WTC11 (cell line): ENCODE measurements at regions not wholly inside any gene's neighbourhood (a gene's known extent, or its start where the extent isn't known, plus 50 kb on each side); places are given as distances from the start of the nearest gene placed in this dataset.

Source experiments
- ATAC-seq: fragments of 200-7000 bp; cut with Tn5 transposase; 2 replicates; pipeline ENCODE4 v1.10.0; 2021; ENCODE audit warnings: mild to moderate bottlenecking, moderate library complexity
- CTCF ChIA-PET: fragments of 300-600 bp; sonication (Branson Sonifier 250); formaldehyde crosslinking; loops from one replicate; lab custom pipeline; 2021; ENCODE audit warnings: antibody characterized with exemption; lab: Charles Lee
- POLR2A ChIA-PET: fragments of 350-600 bp; sonication (Branson Sonifier 250); formaldehyde crosslinking; loops from one replicate; lab custom pipeline; 2021; ENCODE audit warnings: antibody characterized with exemption; lab: Charles Lee
- DNase-seq: peaks from one replicate; pipeline ENCODE4 v3.0.0; 2021; ENCODE audit warnings: low spot score
- H3K27ac Mint-ChIP-seq: 2 replicates; pipeline ENCODE4 v1.8.0; 2021; ENCODE audit warnings: mixed read lengths
- H3K27me3 Mint-ChIP-seq: 2 replicates; pipeline ENCODE4 v1.8.0; 2021; ENCODE audit warnings: low read depth, mild to moderate bottlenecking, moderate library complexity, mixed read lengths
- H3K36me3 Mint-ChIP-seq: 2 replicates; pipeline ENCODE4 v1.8.0; 2021; ENCODE audit warnings: mixed read lengths
- H3K4me1 Mint-ChIP-seq: 2 replicates; pipeline ENCODE4 v1.8.0; 2022; ENCODE audit warnings: mixed read lengths
- H3K4me3 Mint-ChIP-seq: 2 replicates; pipeline ENCODE4 v1.8.0; 2021; ENCODE audit warnings: mild to moderate bottlenecking, moderate library complexity, mixed read lengths
- H3K9me3 Mint-ChIP-seq: 2 replicates; pipeline ENCODE4 v1.8.0; 2021; ENCODE audit warnings: mixed read lengths
- FOXP1 ChIP-seq: sonication (generic); formaldehyde crosslinking; IDR thresholded peaks from 2 replicates; pipeline ENCODE4 v1.8.0; 2022; ENCODE audit warnings: missing genetic modification reagents, mild to moderate bottlenecking, moderate library complexity, borderline replicate concordance
- GRHL2 ChIP-seq: fragments of 250-450 bp; sonication (Bioruptor Pico); IDR thresholded peaks from 2 replicates; pipeline ENCODE4 v1.8.0; 2022; ENCODE audit warnings: mild to moderate bottlenecking, moderate library complexity; ENCODE audit not compliant: insufficient replicate concordance, severe bottlenecking
- GTF2I ChIP-seq: fragments of 250-450 bp; sonication (Bioruptor Pico); conservative IDR thresholded peaks from 2 replicates; pipeline ENCODE4 v1.4.0; 2021; ENCODE audit warnings: mild to moderate bottlenecking
- NR2C2 ChIP-seq: sonication (generic); formaldehyde crosslinking; IDR thresholded peaks from 2 replicates; pipeline ENCODE4 v1.8.0; 2022; ENCODE audit warnings: mild to moderate bottlenecking, missing genetic modification reagents
- TCF7 ChIP-seq: sonication (generic); formaldehyde crosslinking; IDR thresholded peaks from 2 replicates; pipeline ENCODE4 v1.8.0; 2022; ENCODE audit warnings: mild to moderate bottlenecking, low read depth, missing genetic modification reagents, moderate library complexity
- TF ChIP-seq, protein P1 (sequence below): sonication (generic); formaldehyde crosslinking; IDR thresholded peaks from 2 replicates; pipeline ENCODE4 v1.8.1; 2023; ENCODE audit warnings: mild to moderate bottlenecking, missing genetic modification reagents, borderline replicate concordance
- TF ChIP-seq, protein P2 (sequence below): sonication (generic); formaldehyde crosslinking; conservative IDR thresholded peaks from 2 replicates; pipeline ENCODE4 v1.8.1; 2023; ENCODE audit warnings: mild to moderate bottlenecking, low read depth, missing genetic modification reagents, moderate library complexity
- TF ChIP-seq, protein P3 (sequence below): sonication (generic); formaldehyde crosslinking; IDR thresholded peaks from 2 replicates; pipeline ENCODE4 v1.8.1; 2023; ENCODE audit warnings: mild to moderate bottlenecking, missing genetic modification reagents
- TF ChIP-seq, protein P4 (sequence below): sonication (generic); formaldehyde crosslinking; IDR thresholded peaks from 2 replicates; pipeline ENCODE4 v1.8.1; 2022; ENCODE audit warnings: mild to moderate bottlenecking, moderate library complexity, missing genetic modification reagents
- TF ChIP-seq, protein P5 (sequence below): fragments of 250-450 bp; sonication (Bioruptor Pico); IDR thresholded peaks from 2 replicates; pipeline ENCODE4 v1.9.0; 2021; ENCODE audit warnings: moderate library complexity, mild to moderate bottlenecking, inconsistent platforms, borderline replicate concordance

DNA sequence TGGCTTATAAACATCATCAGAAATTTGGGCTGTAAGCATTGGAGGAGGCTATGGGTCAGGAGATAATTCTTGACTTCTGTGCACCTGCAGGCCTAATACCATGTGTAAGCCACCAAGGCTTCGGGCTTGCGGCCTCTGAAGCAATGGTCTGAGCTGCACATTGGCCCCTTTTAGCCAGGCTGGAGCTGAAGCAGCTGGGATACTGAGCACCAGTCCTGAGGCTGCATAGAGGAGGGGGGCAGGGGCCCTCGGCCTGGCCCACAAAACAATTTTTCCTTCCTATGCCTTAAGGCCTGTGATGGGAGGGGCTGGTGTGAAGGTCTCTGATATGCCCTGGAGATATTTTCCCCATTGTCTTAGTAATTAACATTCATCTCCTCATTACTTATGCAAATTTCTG lies 373.0 kb upstream of the HTR2C start:
- TF ChIP-seq GRHL2 (CRISPR knock-in tag), result no peak
- TF ChIP-seq, protein P1, sequence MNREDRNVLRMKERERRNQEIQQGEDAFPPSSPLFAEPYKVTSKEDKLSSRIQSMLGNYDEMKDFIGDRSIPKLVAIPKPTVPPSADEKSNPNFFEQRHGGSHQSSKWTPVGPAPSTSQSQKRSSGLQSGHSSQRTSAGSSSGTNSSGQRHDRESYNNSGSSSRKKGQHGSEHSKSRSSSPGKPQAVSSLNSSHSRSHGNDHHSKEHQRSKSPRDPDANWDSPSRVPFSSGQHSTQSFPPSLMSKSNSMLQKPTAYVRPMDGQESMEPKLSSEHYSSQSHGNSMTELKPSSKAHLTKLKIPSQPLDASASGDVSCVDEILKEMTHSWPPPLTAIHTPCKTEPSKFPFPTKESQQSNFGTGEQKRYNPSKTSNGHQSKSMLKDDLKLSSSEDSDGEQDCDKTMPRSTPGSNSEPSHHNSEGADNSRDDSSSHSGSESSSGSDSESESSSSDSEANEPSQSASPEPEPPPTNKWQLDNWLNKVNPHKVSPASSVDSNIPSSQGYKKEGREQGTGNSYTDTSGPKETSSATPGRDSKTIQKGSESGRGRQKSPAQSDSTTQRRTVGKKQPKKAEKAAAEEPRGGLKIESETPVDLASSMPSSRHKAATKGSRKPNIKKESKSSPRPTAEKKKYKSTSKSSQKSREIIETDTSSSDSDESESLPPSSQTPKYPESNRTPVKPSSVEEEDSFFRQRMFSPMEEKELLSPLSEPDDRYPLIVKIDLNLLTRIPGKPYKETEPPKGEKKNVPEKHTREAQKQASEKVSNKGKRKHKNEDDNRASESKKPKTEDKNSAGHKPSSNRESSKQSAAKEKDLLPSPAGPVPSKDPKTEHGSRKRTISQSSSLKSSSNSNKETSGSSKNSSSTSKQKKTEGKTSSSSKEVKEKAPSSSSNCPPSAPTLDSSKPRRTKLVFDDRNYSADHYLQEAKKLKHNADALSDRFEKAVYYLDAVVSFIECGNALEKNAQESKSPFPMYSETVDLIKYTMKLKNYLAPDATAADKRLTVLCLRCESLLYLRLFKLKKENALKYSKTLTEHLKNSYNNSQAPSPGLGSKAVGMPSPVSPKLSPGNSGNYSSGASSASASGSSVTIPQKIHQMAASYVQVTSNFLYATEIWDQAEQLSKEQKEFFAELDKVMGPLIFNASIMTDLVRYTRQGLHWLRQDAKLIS (CRISPR knock-in tag), result no peak
- no peak for TF ChIP-seq TCF7 (CRISPR knock-in tag)
- Mint-ChIP-seq H3K4me1 (no peaks in the 10 kb centered on the region; the same call in 1 of the 2 replicates), H3K27me3 (peaks cover 3% of the 10 kb centered on the region; the same call in 1 of the 2 replicates), H3K36me3 (no peaks in the 10 kb centered on the region), H3K27ac (no peak overlapping the region), H3K9me3 (peaks cover 10% of the 10 kb centered on the region; the same call in 1 of the 2 replicates), H3K4me3 (no peak overlapping the region)
- POLR2A ChIA-PET, result no interaction called here
- DNase-seq, result no peak
- no peak for ATAC-seq
- CTCF ChIA-PET, result no interaction called here

DNA sequence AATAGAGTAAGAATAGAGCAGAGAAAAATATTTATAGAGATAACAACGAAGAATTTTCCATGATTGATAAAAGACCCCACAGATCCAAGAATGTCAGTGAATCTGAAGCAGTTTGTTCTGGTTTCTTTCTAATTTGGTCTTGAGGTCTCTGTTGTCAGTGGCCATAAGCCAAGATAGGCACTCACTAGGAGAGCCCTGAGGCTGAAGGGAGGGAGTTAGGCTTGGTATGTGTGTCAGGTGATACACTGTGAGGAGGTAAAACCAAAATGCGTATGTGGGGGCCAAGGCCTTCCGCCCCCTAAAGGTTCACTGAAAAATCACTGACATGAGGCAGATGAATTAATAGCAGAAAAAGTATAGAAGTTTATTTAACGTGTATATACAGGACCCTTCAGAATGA lies 382.3 kb upstream of the HTR2C start:
- DNase-seq, result no peak
- Mint-ChIP-seq H3K9me3 (peaks cover 11% of the 10 kb centered on the region), H3K4me1 (peaks cover 4% of the 10 kb centered on the region; the same call in 1 of the 2 replicates), H3K36me3 (peaks cover 5% of the 10 kb centered on the region; the same call in 1 of the 2 replicates)
- peak; percentile 75 for ATAC-seq
- TF ChIP-seq FOXP1 (CRISPR knock-in tag) (no peak), GTF2I (no peak)
- TF ChIP-seq, all 79 proteins: peak for 0
- ChIA-PET CTCF (no interaction called here), POLR2A (no interaction called here)
- Mint-ChIP-seq H3K4me3 (no peak overlapping the region), H3K27me3 (no peaks in the 10 kb centered on the region; the same call in 1 of the 2 replicates), H3K27ac (no peak overlapping the region)

DNA sequence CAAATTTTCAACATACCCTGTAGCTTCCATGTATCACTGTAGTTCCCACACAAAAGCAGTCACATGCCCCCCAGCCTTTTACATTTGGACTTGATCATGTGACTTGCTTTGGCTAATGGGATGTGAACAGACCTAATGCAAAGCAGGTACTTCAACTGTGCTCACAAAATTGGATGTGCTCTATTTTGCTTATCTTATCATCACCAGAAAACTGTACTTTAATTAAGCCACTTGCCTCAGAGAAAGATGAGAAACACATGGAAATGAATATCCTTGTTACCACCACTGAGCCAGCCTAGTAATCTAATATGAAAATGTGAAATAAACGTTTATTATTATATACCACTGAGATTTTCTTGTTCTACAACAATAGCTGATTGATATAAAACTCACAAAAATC lies 402.7 kb upstream of the HTR2C start:
- Mint-ChIP-seq H3K36me3 (peaks cover 8% of the 10 kb centered on the region), H3K27me3 (0 out of 2 replicates have a peak, but pooled peaks cover 1% of the 10 kb centered on the region), H3K27ac (no peak overlapping the region), H3K4me3 (no peak overlapping the region), H3K4me1 (peaks cover 26% of the 10 kb centered on the region)
- no peak for ATAC-seq
- no peak for DNase-seq
- ChIA-PET CTCF (no interaction called here), POLR2A (no interaction called here)
- TF ChIP-seq, protein P2, sequence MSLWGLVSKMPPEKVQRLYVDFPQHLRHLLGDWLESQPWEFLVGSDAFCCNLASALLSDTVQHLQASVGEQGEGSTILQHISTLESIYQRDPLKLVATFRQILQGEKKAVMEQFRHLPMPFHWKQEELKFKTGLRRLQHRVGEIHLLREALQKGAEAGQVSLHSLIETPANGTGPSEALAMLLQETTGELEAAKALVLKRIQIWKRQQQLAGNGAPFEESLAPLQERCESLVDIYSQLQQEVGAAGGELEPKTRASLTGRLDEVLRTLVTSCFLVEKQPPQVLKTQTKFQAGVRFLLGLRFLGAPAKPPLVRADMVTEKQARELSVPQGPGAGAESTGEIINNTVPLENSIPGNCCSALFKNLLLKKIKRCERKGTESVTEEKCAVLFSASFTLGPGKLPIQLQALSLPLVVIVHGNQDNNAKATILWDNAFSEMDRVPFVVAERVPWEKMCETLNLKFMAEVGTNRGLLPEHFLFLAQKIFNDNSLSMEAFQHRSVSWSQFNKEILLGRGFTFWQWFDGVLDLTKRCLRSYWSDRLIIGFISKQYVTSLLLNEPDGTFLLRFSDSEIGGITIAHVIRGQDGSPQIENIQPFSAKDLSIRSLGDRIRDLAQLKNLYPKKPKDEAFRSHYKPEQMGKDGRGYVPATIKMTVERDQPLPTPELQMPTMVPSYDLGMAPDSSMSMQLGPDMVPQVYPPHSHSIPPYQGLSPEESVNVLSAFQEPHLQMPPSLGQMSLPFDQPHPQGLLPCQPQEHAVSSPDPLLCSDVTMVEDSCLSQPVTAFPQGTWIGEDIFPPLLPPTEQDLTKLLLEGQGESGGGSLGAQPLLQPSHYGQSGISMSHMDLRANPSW (CRISPR knock-in tag), result no peak
- TF ChIP-seq, protein P3, sequence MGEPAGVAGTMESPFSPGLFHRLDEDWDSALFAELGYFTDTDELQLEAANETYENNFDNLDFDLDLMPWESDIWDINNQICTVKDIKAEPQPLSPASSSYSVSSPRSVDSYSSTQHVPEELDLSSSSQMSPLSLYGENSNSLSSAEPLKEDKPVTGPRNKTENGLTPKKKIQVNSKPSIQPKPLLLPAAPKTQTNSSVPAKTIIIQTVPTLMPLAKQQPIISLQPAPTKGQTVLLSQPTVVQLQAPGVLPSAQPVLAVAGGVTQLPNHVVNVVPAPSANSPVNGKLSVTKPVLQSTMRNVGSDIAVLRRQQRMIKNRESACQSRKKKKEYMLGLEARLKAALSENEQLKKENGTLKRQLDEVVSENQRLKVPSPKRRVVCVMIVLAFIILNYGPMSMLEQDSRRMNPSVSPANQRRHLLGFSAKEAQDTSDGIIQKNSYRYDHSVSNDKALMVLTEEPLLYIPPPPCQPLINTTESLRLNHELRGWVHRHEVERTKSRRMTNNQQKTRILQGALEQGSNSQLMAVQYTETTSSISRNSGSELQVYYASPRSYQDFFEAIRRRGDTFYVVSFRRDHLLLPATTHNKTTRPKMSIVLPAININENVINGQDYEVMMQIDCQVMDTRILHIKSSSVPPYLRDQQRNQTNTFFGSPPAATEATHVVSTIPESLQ (CRISPR knock-in tag), result no peak
- TF ChIP-seq FOXP1 (CRISPR knock-in tag), result no peak
- TF ChIP-seq TCF7 (CRISPR knock-in tag), result no peak
- TF ChIP-seq NR2C2 (CRISPR knock-in tag), result no peak
- TF ChIP-seq, protein P4, sequence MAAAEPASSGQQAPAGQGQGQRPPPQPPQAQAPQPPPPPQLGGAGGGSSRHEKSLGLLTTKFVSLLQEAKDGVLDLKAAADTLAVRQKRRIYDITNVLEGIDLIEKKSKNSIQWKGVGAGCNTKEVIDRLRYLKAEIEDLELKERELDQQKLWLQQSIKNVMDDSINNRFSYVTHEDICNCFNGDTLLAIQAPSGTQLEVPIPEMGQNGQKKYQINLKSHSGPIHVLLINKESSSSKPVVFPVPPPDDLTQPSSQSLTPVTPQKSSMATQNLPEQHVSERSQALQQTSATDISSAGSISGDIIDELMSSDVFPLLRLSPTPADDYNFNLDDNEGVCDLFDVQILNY (CRISPR knock-in tag), result no peak
- TF ChIP-seq, protein P5, sequence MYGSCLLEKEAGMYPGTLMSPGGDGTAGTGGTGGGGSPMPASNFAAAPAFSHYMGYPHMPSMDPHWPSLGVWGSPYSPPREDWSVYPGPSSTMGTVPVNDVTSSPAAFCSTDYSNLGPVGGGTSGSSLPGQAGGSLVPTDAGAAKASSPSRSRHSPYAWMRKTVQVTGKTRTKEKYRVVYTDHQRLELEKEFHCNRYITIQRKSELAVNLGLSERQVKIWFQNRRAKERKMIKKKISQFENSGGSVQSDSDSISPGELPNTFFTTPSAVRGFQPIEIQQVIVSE (CRISPR knock-in tag), result no peak
- TF ChIP-seq GTF2I, result no peak
- TF ChIP-seq, all 79 proteins: peak for 0
- peaks cover 14% of the 10 kb centered on the region for H3K9me3 Mint-ChIP-seq
